Bronchial epithelial cell (primary cell): ENCODE measurements at regions not wholly inside any gene's neighbourhood (a gene's known extent, or its start where the extent isn't known, plus 50 kb on each side); places are given as distances from the start of the nearest gene placed in this dataset.

Experiments used
- DNase-seq: peaks from one replicate; pipeline ENCODE4 v3.0.0-alpha.2; 2010; ENCODE audit warnings: low read depth
- FAIRE-seq: peaks from 2 replicates; lab custom pipeline; 2011; peaks lifted over from hg19 to GRCh38; lab: Jason Lieb, UNC
- H3K27me3 ChIP-seq: 2 replicates; pipeline ENCODE4 v1.5.1; 2011; ENCODE audit warnings: low read length; ENCODE audit not compliant: control insufficient read depth, insufficient read depth
- H3K36me3 ChIP-seq: 2 replicates; pipeline ENCODE4 v1.5.1; 2011; ENCODE audit warnings: low read length; ENCODE audit not compliant: control insufficient read depth, insufficient read depth
- H3K4me3 ChIP-seq: 2 replicates; pipeline ENCODE4 v1.5.1; 2011; ENCODE audit warnings: mild to moderate bottlenecking, low read depth, low read length, control low read depth
- TF ChIP-seq, protein P1 (sequence below): IDR thresholded peaks from 2 replicates; pipeline ENCODE4 v1.5.1; 2011; ENCODE audit warnings: mild to moderate bottlenecking, moderate library complexity, low read length, control low read depth, inconsistent platforms; ENCODE audit not compliant: insufficient read depth, severe bottlenecking

DNA sequence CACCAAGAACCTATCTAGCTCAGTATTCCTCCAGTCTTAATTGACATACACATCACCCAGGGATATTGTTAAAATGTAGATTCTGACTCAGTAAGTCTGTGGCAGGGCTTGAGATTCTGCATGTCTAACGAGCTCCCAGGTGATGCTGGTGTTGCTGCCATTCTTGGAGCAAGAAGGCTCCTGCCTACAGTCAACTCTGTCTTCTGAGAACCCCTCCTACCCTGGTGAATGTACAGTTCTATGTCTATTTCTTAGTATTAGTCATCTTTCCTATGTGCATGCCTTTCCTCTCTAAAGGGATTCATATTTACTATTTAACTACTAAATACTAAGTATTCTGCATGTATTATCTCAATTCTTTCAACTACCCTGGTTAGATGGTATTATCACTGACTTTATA is 268.7 kb downstream of the EDEM1 start:
- H3K27me3 ChIP-seq: no peaks in the 10 kb centered on the region
- TF ChIP-seq, protein P1, sequence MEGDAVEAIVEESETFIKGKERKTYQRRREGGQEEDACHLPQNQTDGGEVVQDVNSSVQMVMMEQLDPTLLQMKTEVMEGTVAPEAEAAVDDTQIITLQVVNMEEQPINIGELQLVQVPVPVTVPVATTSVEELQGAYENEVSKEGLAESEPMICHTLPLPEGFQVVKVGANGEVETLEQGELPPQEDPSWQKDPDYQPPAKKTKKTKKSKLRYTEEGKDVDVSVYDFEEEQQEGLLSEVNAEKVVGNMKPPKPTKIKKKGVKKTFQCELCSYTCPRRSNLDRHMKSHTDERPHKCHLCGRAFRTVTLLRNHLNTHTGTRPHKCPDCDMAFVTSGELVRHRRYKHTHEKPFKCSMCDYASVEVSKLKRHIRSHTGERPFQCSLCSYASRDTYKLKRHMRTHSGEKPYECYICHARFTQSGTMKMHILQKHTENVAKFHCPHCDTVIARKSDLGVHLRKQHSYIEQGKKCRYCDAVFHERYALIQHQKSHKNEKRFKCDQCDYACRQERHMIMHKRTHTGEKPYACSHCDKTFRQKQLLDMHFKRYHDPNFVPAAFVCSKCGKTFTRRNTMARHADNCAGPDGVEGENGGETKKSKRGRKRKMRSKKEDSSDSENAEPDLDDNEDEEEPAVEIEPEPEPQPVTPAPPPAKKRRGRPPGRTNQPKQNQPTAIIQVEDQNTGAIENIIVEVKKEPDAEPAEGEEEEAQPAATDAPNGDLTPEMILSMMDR: no peak
- no peak overlapping the region for H3K4me3 ChIP-seq
- DNase-seq: no peak
- no peaks in the 10 kb centered on the region for H3K36me3 ChIP-seq
- FAIRE-seq: no peak

DNA sequence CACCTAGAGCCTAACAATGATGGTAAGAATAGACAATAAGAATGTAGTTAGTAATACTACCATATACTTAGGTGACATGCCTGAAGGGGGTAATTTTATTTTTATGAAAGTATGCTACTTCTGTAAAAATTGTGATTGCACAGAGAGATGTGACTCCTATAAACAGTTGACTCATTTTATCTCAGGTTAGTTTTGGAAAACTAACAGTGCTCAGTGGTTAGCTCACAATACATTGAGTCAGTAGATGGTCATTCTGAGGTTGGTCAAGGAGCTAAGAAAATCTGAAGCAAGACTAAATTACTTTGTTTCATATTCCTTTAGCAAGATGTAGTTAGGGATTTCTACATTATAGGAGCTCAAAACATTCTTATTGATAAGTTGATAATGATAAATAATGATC is 271.0 kb downstream of the EDEM1 start:
- Histone ChIP-seq H3K27me3 (no peaks in the 10 kb centered on the region), H3K4me3 (no peak overlapping the region), H3K36me3 (no peaks in the 10 kb centered on the region)
- TF ChIP-seq, protein P1: no peak
- FAIRE-seq: no peak
- DNase-seq: no peak

DNA sequence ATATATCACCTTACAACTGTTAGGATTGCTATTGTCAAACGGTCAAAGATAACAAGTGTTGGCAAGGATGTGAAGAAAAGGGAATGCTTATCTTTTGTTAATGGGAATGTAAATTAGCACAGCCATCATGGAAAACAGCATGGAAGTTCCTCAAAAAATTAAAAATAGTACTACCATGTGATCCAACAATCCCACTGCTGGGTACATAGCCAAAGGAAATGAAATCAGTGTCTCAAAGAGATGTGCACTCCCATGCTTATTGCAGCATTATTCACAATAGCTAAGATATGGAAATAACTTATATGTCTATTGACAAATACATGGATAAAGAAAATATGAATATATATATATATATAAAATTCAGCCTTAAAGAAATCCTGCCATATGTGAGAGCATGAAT is 274.6 kb downstream of the EDEM1 start:
- Histone ChIP-seq H3K27me3 (no peaks in the 10 kb centered on the region), H3K4me3 (no peak overlapping the region), H3K36me3 (no peaks in the 10 kb centered on the region)
- DNase-seq (no peak), FAIRE-seq (no peak)
- TF ChIP-seq, protein P1: no peak

DNA sequence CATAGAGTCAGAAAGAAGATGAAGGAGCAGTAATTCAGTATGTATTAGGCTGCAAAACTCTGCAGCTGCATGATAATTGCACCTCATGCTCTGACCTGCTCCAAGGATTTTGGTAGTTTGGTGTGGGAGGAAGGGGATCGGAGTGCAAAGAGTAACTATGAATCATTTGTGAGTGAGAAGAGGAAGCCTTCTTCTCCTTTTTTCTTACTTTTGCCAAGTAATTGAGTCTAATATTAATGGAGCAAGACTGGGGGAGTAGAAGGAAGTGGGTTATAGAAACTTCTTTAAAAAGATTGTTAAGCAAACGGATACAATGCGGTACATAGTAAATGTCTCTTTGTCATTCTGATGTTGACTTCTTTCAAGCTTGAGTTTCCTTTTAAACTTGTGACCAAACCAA is 276.5 kb downstream of the EDEM1 start:
- DNase-seq (no peak), FAIRE-seq (no peak)
- Histone ChIP-seq H3K4me3 (no peak overlapping the region), H3K27me3 (no peaks in the 10 kb centered on the region), H3K36me3 (no peaks in the 10 kb centered on the region)
- TF ChIP-seq, protein P1: no peak

DNA sequence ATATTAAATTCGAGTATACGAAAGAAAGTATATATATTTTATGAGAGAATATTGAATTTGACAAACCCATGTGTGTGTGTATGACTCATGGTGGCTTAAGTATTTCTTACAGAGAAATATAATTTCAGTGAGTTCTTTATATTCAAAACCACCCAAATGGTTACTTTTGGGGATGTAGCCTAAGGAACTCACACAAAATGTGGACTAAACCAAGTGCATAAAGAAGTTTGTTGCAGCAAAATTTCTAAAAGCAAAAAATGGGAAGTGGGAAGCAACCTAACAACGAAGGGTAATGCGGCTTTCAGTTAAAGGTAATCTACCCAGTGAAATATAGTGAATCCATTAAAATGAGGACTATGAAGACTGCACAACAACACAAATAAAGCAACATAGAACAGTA is 277.1 kb downstream of the EDEM1 start:
- no peak for FAIRE-seq
- TF ChIP-seq, protein P1: no peak
- H3K36me3 ChIP-seq: no peaks in the 10 kb centered on the region
- no peak overlapping the region for H3K4me3 ChIP-seq
- no peaks in the 10 kb centered on the region for H3K27me3 ChIP-seq
- no peak for DNase-seq

DNA sequence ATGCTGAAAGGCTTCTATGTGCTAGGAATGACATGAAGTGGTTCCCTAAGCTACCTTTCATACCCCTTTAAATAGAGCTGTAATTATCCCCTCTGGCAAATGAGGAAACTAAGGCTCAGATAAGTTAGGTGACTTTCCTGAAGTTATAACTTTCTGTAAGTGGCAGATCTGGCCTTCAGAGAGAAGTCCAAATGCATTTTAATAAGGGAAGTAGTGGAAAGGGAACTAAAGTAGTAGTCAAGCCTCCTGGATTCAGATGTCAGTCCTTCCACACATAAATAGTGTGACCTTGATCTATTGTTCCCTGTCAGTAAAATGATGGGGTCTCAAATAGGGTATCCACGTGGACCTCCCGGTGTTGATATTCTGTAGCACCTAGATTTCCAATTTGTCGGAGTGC is 277.7 kb downstream of the EDEM1 start:
- DNase-seq (no peak), FAIRE-seq (no peak)
- H3K27me3 ChIP-seq: no peaks in the 10 kb centered on the region
- H3K36me3 ChIP-seq: no peaks in the 10 kb centered on the region
- H3K4me3 ChIP-seq: no peak overlapping the region
- TF ChIP-seq, protein P1: no peak
